Gastrocnemius medialis (tissue), 4 donors: ENCODE measurements at regions not wholly inside any gene's neighbourhood (a gene's known extent, or its start where the extent isn't known, plus 50 kb on each side); places are given as distances from the start of the nearest gene placed in this dataset.

Experiments used
- ATAC-seq, 2 donors: fragments of 150-250 bp; one replicate each; pipeline ENCODE4 v1.9.1; 2016
- DNase-seq, 2 donors: peaks; one replicate each; pipeline ENCODE4 v3.0.0-alpha.2; 2019
- H3K27ac ChIP-seq, 4 donors: fragments of 200-600 bp; sonication (generic); 1 replicate in 1 of 4; 2 replicates in 3 of 4; pipeline ENCODE4 v1.5.1; 2016 to 2018; ENCODE audit warnings: mild to moderate bottlenecking in 2 of 4, moderate library complexity in 1 of 4
- H3K27me3 ChIP-seq, 3 donors: fragments of 200-600 bp; sonication (generic) in 2 of 3; 1 replicate in 1 of 3; 2 replicates in 2 of 3; pipeline versions ENCODE4 v1.5.1 to v1.6.0; 2016 to 2019; ENCODE audit warnings: mild to moderate bottlenecking in 1 of 3, moderate library complexity in 1 of 3
- H3K36me3 ChIP-seq, 2 donors: fragments of 200-600 bp; sonication (generic) in 1 of 2; one replicate each; pipeline ENCODE4 v1.5.1; 2017 to 2018
- H3K4me1 ChIP-seq, 2 donors: fragments of 200-600 bp; sonication (generic) in 1 of 2; one replicate each; pipeline ENCODE4 v1.5.1; 2016 to 2017; ENCODE audit warnings: mild to moderate bottlenecking in 2 of 2
- H3K4me3 ChIP-seq, 4 donors: fragments of 200-600 bp; sonication (generic) in 3 of 4; 1 replicate in 1 of 4; 2 replicates in 3 of 4; pipeline ENCODE4 v1.5.1; 2016 to 2019; ENCODE audit warnings: mild to moderate bottlenecking in 2 of 4
- H3K9me3 ChIP-seq, 3 donors: fragments of 200-600 bp; sonication (generic) in 2 of 3; 1 replicate in 1 of 3; 2 replicates in 2 of 3; pipeline ENCODE4 v1.5.1; 2016 to 2019
- CTCF ChIP-seq, 5 experiments: fragments of 450-650 bp in 3 of 5; fragments of 200-600 bp in 2 of 5; sonication (generic) in 2 of 5; IDR thresholded peaks in 4 of 5; conservative IDR thresholded peaks in 1 of 5; 1 replicate in 4 of 5; 2 replicates in 1 of 5; pipeline ENCODE4 v1.5.1; 2016 to 2019; ENCODE audit warnings: antibody characterized with exemption in 5 of 5, mild to moderate bottlenecking in 3 of 5, moderate library complexity in 3 of 5
- POLR2A ChIP-seq, 2 donors: fragments of 450-650 bp; IDR thresholded peaks; one replicate each; pipeline ENCODE4 v1.6.1; 2017; ENCODE audit warnings: antibody characterized with exemption in 2 of 2, mild to moderate bottlenecking in 2 of 2, moderate library complexity in 2 of 2
- in situ Hi-C, 4 donors: fragments of 200-750 bp; cut with MboI; loops; one replicate each; pipeline versions ENCODE4 v1.15.0 to v1.8.0; 2017; ENCODE audit warnings: low sequenced_read_pairs in 4 of 4
- intact Hi-C: fragments of 100-400 bp; cut with DNase I; formaldehyde crosslinking; loops from one replicate; pipeline ENCODE4 v1.15.1; 2023; ENCODE audit warnings: low total_unique reads

DNA sequence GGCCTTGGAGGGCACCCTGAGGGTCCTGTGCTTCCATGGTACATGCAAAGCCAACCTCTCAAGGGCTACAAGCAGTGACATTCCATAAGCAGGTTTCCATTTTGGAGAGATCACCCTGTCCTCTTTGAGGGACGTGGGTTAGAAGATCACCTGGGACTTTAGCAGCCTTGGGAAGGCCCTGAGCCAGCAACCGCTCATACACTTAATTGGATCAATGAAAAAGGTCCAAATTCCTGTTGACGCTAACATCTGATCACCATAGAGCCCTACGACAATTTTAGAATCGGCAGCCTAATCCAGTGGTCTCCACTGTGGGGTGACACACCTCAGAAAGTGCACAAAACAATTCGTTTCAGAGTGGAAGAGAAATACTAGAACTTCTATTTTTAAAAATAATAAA, 196.0 kb upstream of the NR3C1 start:
- in situ Hi-C loops = no loop called here
- H3K4me3 ChIP-seq = no peak overlapping the region
- H3K36me3 ChIP-seq = no peaks in the 10 kb centered on the region
- H3K27me3 ChIP-seq = no peaks in the 10 kb centered on the region
- H3K4me1 ChIP-seq = peaks cover 14 to 16% of the 10 kb centered on the region in 2 donors
- no peak for TF ChIP-seq POLR2A (IDR thresholded peaks at IDR 0.05)
- TF ChIP-seq CTCF (IDR thresholded peaks at IDR 0.05 in 4 of 5, conservative IDR thresholded peaks at IDR 0.05 in 1 of 5) = no peak
- intact Hi-C loops = no loop called here
- H3K9me3 ChIP-seq = no peaks in the 10 kb centered on the region
- H3K27ac ChIP-seq = no peak overlapping the region
- ATAC-seq = no peak
- no peak for DNase-seq

GRCh38 chr5:143596824-143597223, 193.3 kb upstream of the NR3C1 start:
- Histone ChIP-seq H3K4me1 (peaks cover 14 to 16% of the 10 kb centered on the region in 2 donors), H3K36me3 (no peaks in the 10 kb centered on the region), H3K27me3 (no peaks in the 10 kb centered on the region), H3K9me3 (no peaks in the 10 kb centered on the region), H3K4me3 (no peak overlapping the region), H3K27ac (no peak overlapping the region)
- DNase-seq = no peak
- no peak for TF ChIP-seq CTCF (IDR thresholded peaks at IDR 0.05 in 4 of 5, conservative IDR thresholded peaks at IDR 0.05 in 1 of 5)
- TF ChIP-seq POLR2A (IDR thresholded peaks at IDR 0.05) = no peak
- no peak for ATAC-seq
- intact Hi-C loops = no loop called here
- in situ Hi-C loops = no loop called here

DNA sequence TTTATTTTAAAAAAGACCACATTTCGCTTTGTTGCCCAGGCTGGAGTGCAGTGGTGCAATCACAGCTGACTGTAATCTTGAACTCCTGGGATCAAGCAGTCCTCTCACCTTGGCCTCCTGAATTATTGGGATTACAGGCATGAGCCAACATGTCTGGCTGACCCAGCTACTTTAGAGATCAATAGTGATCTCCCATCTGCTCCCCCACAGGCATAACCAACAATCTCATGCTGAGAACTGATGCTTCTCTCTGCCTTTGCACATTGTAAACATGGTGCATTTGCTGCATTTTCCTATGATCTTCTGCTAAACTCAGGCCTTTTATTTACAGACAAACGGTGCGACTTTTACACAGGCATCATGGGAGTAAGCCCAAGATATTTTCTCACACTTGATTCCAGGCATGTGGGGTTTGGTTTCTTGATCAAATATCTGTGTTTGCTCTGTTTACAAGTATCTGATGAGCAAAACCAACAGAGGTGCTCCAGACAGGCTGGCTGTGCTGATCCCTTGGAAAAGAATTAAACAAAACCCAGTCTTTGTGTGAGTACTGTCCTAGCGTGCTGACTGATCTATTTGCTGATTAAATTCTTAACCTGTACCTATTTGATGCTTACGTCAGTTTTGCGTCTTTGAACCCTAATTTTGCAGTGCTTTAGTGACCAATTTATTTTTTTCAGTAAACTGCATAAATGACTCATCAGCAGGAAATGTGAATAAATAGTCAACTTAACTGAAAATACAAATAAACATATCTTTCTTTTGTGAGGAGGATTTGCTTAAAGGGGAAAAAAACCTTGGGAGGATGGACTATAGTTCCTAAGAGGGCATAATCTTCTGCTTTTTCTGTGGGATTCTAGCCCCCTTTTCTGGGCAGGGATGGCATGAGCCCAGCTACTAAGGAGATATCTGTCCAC, 191.7 kb upstream of the NR3C1 start:
- intact Hi-C loops = no loop called here
- no peak for ATAC-seq
- Histone ChIP-seq H3K36me3 (no peaks in the 10 kb centered on the region), H3K4me3 (no peak overlapping the region), H3K27ac (no peak overlapping the region), H3K9me3 (no peaks in the 10 kb centered on the region), H3K4me1 (no peaks in the 10 kb centered on the region), H3K27me3 (no peaks in the 10 kb centered on the region)
- in situ Hi-C loops = no loop called here
- DNase-seq = no peak
- no peak for TF ChIP-seq CTCF (IDR thresholded peaks at IDR 0.05 in 4 of 5, conservative IDR thresholded peaks at IDR 0.05 in 1 of 5)
- no peak for TF ChIP-seq POLR2A (IDR thresholded peaks at IDR 0.05)

DNA sequence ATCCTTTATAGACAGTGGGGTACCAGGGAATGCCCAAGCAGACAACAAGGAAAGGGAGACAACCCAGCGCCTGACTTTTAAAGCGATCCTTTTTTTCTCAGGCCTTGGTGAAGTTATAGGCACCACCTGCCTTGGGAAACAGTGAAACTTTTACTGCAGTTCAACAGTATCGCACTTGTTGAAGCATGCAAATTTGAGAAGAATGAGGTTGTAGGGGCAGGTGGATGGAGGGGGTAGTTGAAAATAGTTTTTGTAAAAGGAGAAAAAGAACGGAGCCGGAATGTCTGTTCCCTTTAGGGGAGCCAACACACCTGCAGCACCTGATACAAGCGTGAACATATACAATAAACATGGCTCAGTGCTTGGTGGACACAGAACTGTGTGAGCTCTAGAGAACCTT, 190.2 kb upstream of the NR3C1 start:
- no peaks in the 10 kb centered on the region for H3K9me3 ChIP-seq
- no peaks in the 10 kb centered on the region for H3K27me3 ChIP-seq
- in situ Hi-C loops = no loop called here
- no peaks in the 10 kb centered on the region for H3K36me3 ChIP-seq
- H3K4me3 ChIP-seq = no peak overlapping the region
- ATAC-seq (no peak), DNase-seq (no peak)
- no peak for TF ChIP-seq CTCF (IDR thresholded peaks at IDR 0.05 in 4 of 5, conservative IDR thresholded peaks at IDR 0.05 in 1 of 5)
- TF ChIP-seq POLR2A (IDR thresholded peaks at IDR 0.05) = no peak
- no peak overlapping the region for H3K27ac ChIP-seq
- intact Hi-C loops = no loop called here
- no peaks in the 10 kb centered on the region for H3K4me1 ChIP-seq
